ENCODE measurements at regions not wholly inside any gene's neighbourhood (a gene's known extent, or its start where the extent isn't known, plus 50 kb on each side); places are given as distances from the start of the nearest gene placed in this dataset.
"Not testable (repeated sequence)": the region's sequence is repeated elsewhere in the genome, so short reads cannot be mapped to it uniquely, and the experiment has no call there.

GRCh38 chr11:69205743-69206612, 50.2 kb downstream of the SMIM38 start:
- no peak overlapping the region for H3K4me3 ChIP-seq (ENCODE audit: low read depth, low read length)
- no peaks in the 10 kb centered on the region; the same call in 1 of the 2 replicates for H3K9me3 ChIP-seq
- TF ChIP-seq CTCF (IDR thresholded peaks at IDR 0.05; ENCODE audit: low read depth, low read length): no peak
- H3K27me3 ChIP-seq: no peaks in the 10 kb centered on the region
- no peaks in the 10 kb centered on the region for H3K36me3 ChIP-seq
- peaks cover 3% of the 10 kb centered on the region for H3K4me1 ChIP-seq
- no peak for DNase-seq

GRCh38 chr11:69206613-69206965, 50.9 kb downstream of the SMIM38 start:
- H3K27me3 ChIP-seq; H3K9me3 ChIP-seq; H3K4me3 ChIP-seq (ENCODE audit: low read depth, low read length); DNase-seq; H3K4me1 ChIP-seq; H3K36me3 ChIP-seq: not testable (repeated sequence)

- no peaks in the 10 kb centered on the region for H3K36me3 ChIP-seq
- H3K27me3 ChIP-seq: no peaks in the 10 kb centered on the region
- DNase-seq: no peak
- peaks cover 10% of the 10 kb centered on the region for H3K4me1 ChIP-seq
- no peak for TF ChIP-seq CTCF (IDR thresholded peaks at IDR 0.05; ENCODE audit: low read depth, low read length)
- no peak overlapping the region for H3K4me3 ChIP-seq (ENCODE audit: low read depth, low read length)
- H3K9me3 ChIP-seq: no peaks in the 10 kb centered on the region; the same call in 1 of the 2 replicates
Observed at GRCh38 chr11:69207165-69207889, 51.6 kb downstream of the SMIM38 start.

- Histone ChIP-seq H3K4me3 (ENCODE audit: low read depth, low read length) (no peak overlapping the region), H3K9me3 (no peaks in the 10 kb centered on the region; the same call in 1 of the 2 replicates), H3K27me3 (no peaks in the 10 kb centered on the region), H3K4me1 (peaks cover 14% of the 10 kb centered on the region), H3K36me3 (no peaks in the 10 kb centered on the region)
- no peak for TF ChIP-seq CTCF (IDR thresholded peaks at IDR 0.05; ENCODE audit: low read depth, low read length)
- no peak for DNase-seq
Observed at GRCh38 chr11:69208190-69209037, 52.7 kb downstream of the SMIM38 start.

GRCh38 chr11:69209038-69209350, 53.3 kb downstream of the SMIM38 start:
- peaks cover 14% of the 10 kb centered on the region for H3K4me1 ChIP-seq
- H3K9me3 ChIP-seq: no peaks in the 10 kb centered on the region; the same call in 1 of the 2 replicates
- H3K27me3 ChIP-seq: no peaks in the 10 kb centered on the region
- no peak for TF ChIP-seq CTCF (IDR thresholded peaks at IDR 0.05; ENCODE audit: low read depth, low read length)
- H3K36me3 ChIP-seq: no peaks in the 10 kb centered on the region
- no peak for DNase-seq
- H3K4me3 ChIP-seq (ENCODE audit: low read depth, low read length): no peak overlapping the region

Data from BE2C (cell line).